K562 (cell line): ENCODE measurements at regions not wholly inside any gene's neighbourhood (a gene's known extent, or its start where the extent isn't known, plus 50 kb on each side); places are given as distances from the start of the nearest gene placed in this dataset.

Source experiments
- ARHGAP35 ChIP-seq: fragments of 450-650 bp; IDR thresholded peaks from 2 replicates; pipeline ENCODE4 v1.6.1; 2018; ENCODE audit not compliant: partially characterized antibody
- GTF2F1 ChIP-seq: IDR thresholded peaks from 2 replicates; pipeline ENCODE4 v1.6.1; 2011; ENCODE audit warnings: low read depth, low read length, improper control_type of control experiment
- HNRNPL ChIP-seq: fragments of 200-400 bp; formaldehyde crosslinking; IDR thresholded peaks from 2 replicates; pipeline ENCODE4 v1.6.1; 2017; ENCODE audit warnings: low read depth, mild to moderate bottlenecking, low read length
- MXI1 ChIP-seq: IDR thresholded peaks from 2 replicates; pipeline ENCODE4 v1.6.1; 2011; ENCODE audit warnings: low read depth, mild to moderate bottlenecking, improper control_type of control experiment, low read length
- PHF21A ChIP-seq: fragments of 450-650 bp; IDR thresholded peaks from 2 replicates; pipeline ENCODE4 v1.6.1; 2017; ENCODE audit warnings: low read depth, borderline replicate concordance
- RAD21 ChIP-seq, 2 experiments: fragments of 250-450 bp in 1 of 2; fragments of 450-650 bp in 1 of 2; sonication (Bioruptor Pico) in 1 of 2; formaldehyde crosslinking in 1 of 2; IDR thresholded peaks in 1 of 2; conservative IDR thresholded peaks in 1 of 2; 2 replicates each; pipeline versions ENCODE4 v1.4.0 to v1.8.0; 2020 to 2022; ENCODE audit warnings: mild to moderate bottlenecking in 2 of 2, moderate library complexity in 1 of 2
- SMARCA5 ChIP-seq: fragments of 450-650 bp; IDR thresholded peaks from 2 replicates; pipeline ENCODE4 v1.6.1; 2016
- SP1 ChIP-seq: sonication (generic); formaldehyde crosslinking; IDR thresholded peaks from 2 replicates; pipeline ENCODE4 v1.8.1; 2022; ENCODE audit warnings: mild to moderate bottlenecking, missing genetic modification reagents
- SREBF2 ChIP-seq: sonication (generic); formaldehyde crosslinking; IDR thresholded peaks from 2 replicates; pipeline ENCODE4 v1.4.0; 2020; ENCODE audit warnings: mild to moderate bottlenecking, missing genetic modification reagents
- U2AF1 ChIP-seq: fragments of 200-400 bp; formaldehyde crosslinking; optimal IDR thresholded peaks from 2 replicates; pipeline ENCODE3; 2017; ENCODE audit warnings: mild to moderate bottlenecking, low read depth, low read length, moderate library complexity
- TF ChIP-seq, protein P1 (sequence below): sonication (generic); formaldehyde crosslinking; IDR thresholded peaks from 2 replicates; pipeline ENCODE4 v1.8.0; 2022; ENCODE audit warnings: missing genetic modification reagents, mild to moderate bottlenecking, moderate library complexity, borderline replicate concordance
- TF ChIP-seq, protein P2 (sequence below): sonication (generic); formaldehyde crosslinking; IDR thresholded peaks from 2 replicates; pipeline ENCODE4 v1.8.0; 2022; ENCODE audit warnings: mild to moderate bottlenecking, missing genetic modification reagents, borderline replicate concordance

DNA sequence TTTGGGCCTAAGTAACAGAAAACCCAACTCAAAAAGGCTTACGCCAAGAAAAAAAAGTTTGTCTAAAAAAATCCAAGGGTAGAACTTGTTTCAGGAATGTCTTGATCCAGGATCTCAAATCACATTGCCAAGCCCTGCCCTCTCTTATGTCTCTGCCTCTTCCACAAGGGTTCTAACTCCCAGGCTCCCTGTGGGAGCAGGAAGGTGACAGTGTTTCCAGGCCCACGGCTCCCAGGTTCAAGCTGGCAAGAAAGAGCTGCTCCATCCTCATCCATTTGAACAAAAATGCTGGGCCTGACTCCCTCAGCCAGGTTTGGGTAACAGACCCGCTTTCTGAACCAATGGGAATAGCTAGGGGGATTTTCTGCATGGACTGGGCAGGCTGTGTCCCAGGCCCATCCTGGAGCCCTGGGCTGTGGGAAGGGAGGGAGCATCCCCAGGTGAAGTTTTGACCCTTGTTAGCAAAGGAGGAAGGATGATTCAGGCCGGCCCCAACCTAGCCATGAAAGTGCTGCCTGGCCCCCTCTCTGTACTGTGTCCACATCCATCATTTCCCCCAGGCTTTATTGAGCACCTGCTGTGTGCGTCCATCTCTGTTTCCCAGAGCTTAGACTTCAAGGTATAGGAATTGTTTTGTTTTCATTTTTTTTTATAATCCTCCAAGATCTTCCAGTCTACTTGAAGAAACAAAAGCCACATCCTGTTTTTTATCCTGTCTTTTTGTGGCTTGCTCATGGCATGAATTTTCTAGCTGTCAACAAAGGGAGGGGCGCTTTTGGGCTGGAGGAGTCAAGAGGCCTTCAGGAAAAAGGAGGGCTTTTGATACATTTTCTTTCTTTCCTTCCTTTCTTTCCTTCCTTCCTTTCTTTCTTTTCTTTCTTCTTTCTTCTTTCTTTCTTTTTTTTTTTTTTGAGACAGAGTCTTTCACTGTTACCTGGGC, 159.8 kb downstream of the TFAP2C start:
- no peak for TF ChIP-seq SP1 (CRISPR knock-in tag)
- no peak for TF ChIP-seq HNRNPL
- no peak for TF ChIP-seq ARHGAP35
- TF ChIP-seq SREBF2 (CRISPR knock-in tag): no peak
- TF ChIP-seq RAD21 (CRISPR knock-in tag; conservative IDR thresholded peaks at IDR 0.05 in 1 of 2, IDR thresholded peaks at IDR 0.05 in 1 of 2): no peak
- TF ChIP-seq MXI1: no peak
- no peak for TF ChIP-seq GTF2F1
- no peak for TF ChIP-seq SMARCA5
- no peak for TF ChIP-seq U2AF1
- TF ChIP-seq, protein P1, sequence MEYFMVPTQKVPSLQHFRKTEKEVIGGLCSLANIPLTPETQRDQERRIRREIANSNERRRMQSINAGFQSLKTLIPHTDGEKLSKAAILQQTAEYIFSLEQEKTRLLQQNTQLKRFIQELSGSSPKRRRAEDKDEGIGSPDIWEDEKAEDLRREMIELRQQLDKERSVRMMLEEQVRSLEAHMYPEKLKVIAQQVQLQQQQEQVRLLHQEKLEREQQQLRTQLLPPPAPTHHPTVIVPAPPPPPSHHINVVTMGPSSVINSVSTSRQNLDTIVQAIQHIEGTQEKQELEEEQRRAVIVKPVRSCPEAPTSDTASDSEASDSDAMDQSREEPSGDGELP: no peak
- TF ChIP-seq, protein P2, sequence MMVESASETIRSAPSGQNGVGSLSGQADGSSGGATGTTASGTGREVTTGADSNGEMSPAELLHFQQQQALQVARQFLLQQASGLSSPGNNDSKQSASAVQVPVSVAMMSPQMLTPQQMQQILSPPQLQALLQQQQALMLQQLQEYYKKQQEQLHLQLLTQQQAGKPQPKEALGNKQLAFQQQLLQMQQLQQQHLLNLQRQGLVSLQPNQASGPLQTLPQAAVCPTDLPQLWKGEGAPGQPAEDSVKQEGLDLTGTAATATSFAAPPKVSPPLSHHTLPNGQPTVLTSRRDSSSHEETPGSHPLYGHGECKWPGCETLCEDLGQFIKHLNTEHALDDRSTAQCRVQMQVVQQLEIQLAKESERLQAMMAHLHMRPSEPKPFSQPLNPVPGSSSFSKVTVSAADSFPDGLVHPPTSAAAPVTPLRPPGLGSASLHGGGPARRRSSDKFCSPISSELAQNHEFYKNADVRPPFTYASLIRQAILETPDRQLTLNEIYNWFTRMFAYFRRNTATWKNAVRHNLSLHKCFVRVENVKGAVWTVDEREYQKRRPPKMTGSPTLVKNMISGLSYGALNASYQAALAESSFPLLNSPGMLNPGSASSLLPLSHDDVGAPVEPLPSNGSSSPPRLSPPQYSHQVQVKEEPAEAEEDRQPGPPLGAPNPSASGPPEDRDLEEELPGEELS (CRISPR knock-in tag): no peak
- no peak for TF ChIP-seq PHF21A
